ENCODE measurements at regions not wholly inside any gene's neighbourhood (a gene's known extent, or its start where the extent isn't known, plus 50 kb on each side); places are given as distances from the start of the nearest gene placed in this dataset.
"Not testable (repeated sequence)": the region's sequence is repeated elsewhere in the genome, so short reads cannot be mapped to it uniquely, and the experiment has no call there.

DNA sequence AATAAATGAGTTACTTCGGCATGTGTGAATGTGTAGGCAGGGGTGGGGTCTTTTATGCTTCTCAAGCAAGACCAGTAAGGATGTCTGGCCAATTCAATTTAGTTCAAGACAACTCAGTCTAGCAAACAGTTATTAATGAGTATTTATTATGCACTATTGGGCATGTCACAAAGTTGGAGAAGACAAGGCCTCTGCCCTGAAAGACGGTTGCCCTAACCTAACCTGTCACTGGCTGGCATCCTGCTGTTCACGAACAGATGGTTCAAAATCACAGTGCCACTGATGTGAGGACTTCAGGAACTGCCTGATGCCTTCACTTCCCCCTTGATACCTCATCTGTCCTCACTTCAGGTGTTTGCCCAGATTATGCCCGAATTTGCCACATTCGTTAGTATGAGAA is 217.8 kb downstream of the SOX2 start:
- no peak for DNase-seq

GRCh38 chr3:181930105-181930504 is 218.4 kb downstream of the SOX2 start:
- no peak for DNase-seq

- no peak for DNase-seq
These were observed 220.3 kb downstream of the SOX2 start for GRCh38 chr3:181932039-181932438.

GRCh38 chr3:181933052-181933618 is 221.4 kb downstream of the SOX2 start:
- no peak for DNase-seq

DNA sequence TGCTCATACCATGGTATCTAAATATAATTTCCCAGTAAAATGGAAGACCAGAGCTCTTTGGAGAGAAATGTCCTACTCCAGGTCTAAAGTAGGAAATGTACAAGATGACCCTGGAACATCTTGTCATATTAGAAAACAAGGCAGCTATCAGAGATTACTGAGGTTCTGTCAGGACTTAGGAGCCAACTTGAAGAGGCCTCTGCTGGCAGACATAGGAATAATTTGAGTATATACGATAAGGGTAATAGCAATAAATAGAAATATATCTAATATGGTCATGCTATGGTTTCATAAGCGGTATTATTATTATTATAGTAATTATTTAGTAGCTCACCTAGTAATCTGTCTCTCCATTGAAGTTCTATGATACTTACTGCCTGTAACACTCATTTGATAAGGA is 224.2 kb downstream of the SOX2 start:
- DNase-seq: no peak

GRCh38 chr3:181936774-181937173 is 225.0 kb downstream of the SOX2 start:
- DNase-seq: no peak

- DNase-seq: not testable (repeated sequence)
These were observed 226.9 kb downstream of the SOX2 start for GRCh38 chr3:181938580-181938979.

DNA sequence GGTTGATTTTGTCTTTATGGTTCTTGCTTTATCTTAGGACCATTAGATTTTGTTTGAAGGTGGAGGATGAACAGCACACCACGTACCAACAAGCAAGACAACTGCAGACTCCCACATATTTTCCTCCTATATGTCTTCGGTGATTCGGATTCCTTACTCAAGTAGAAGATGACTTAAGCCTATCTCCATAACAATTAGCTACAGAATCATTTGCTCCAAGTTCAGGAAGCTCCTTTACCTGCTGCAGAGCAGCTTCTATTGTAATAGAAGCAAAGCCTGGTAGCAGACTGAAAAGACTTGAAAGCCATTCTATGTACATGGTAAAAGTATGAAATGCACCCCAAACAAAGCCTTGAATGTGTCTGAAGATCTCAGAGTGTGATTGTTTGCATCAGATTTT is 229.0 kb downstream of the SOX2 start:
- no peak for DNase-seq

DNA sequence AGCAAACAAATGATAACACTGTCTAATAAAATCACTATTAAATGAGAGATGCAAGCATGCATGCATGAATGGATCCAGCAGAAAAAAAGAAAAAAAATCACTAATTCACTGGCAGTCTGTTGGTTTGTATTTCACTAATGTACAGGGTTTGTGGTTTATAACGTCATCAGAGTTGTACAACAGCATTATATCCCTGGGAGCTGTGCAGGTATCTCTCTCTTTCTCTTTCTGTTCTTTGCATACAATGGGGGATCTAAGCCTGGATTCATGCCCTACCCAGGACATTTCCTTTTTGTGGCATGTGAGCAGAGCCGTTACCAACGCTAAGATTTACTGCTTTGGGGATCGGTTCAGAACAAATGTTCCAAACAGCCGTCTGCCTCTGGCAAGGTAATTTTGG is 229.5 kb downstream of the SOX2 start:
- no peak for DNase-seq

GRCh38 chr3:181943285-181943684 is 231.6 kb downstream of the SOX2 start:
- DNase-seq: no peak

DNA sequence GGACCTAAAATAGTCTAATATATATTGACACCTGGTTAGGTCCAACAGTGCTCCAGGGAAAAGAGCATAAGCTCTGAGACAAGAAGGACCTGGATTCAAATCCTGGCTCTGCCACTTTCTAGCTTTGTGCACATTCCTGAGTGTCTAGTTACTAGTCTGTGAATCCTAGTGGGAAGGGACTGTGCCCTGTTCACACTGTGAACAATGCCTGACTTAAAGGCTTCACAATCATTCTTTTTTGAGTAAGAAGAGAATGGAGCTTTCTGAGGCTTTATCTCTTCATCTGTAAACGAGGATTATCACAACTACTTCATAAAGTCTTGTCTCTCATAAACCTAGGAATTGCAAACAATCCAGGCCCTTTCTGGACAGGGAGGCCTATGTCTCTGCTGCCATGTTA is 235.9 kb downstream of the SOX2 start:
- DNase-seq: no peak

DNA sequence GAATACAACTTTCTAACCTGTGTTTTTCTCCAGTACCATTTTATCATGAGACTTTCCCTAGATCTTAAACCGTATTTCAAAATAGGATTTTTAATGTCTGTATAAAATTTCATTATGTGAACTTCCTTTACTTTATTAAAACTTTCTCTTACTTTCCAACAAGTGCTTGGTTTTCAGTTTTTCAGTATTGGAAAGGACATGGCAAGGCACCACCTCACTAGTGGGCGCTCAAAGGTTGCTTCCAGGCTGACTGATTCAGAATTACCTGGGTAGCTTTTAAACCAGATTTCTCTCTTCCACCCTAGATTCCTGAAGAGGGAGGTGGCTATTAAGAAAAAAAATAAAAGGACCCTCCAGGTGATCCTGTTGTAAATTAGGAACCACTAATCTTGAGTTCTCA is 236.6 kb downstream of the SOX2 start:
- DNase-seq: no peak

- no peak for DNase-seq
These were observed 240.5 kb downstream of the SOX2 start for GRCh38 chr3:181952221-181952620.

GRCh38 chr3:181952929-181953328 is 241.2 kb downstream of the SOX2 start:
- no peak for DNase-seq

DNA sequence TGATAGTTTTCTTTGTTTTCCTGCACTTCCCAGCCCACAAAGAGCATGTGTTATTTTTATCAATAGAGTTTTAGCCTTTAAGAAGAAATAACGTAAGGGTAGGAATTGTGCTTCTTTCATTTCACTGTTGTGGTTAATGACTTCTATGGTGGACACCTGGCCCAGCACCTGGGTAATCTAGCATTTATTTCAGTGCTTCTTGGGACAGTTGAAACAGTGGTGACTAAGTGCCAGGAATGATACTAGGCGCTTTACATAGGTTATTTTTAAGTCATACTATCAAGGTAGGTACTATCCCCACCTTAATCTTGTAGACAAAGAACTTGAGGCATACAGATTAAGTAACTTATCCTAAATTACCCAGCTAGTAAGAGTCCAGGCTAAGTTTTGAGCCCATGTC is 243.8 kb downstream of the SOX2 start:
- no peak for DNase-seq

- no peak for DNase-seq
These were observed 244.4 kb downstream of the SOX2 start for GRCh38 chr3:181956122-181956521.

DNA sequence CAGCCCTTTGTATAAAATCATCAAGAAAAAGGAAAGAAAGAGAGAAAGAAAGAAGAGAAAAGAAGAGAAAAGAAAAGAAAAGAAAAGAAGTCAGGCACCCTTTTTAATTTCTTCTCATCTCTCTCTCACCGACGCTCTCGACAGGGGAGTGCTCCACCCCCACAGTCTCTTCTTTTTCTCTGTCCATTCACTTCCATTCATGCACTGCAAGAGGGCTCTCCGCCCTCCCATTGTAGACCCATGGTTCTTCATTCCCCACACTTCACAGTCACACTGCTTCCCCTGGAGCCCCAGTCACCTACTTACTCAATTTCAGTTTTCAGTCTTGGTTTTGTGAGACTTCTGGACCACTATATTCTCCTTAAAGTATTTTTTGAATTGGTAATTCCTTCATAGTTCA is 254.7 kb downstream of the SOX2 start:
- DNase-seq: no peak

GRCh38 chr3:181969925-181970324 is 258.2 kb downstream of the SOX2 start:
- DNase-seq: no peak

- no peak for DNase-seq
These were observed 259.7 kb downstream of the SOX2 start for GRCh38 chr3:181971424-181971823.

- no peak for DNase-seq
These were observed 262.5 kb downstream of the SOX2 start for GRCh38 chr3:181974198-181974597.

GRCh38 chr3:181976526-181976925 is 264.8 kb downstream of the SOX2 start:
- no peak for DNase-seq

DNA sequence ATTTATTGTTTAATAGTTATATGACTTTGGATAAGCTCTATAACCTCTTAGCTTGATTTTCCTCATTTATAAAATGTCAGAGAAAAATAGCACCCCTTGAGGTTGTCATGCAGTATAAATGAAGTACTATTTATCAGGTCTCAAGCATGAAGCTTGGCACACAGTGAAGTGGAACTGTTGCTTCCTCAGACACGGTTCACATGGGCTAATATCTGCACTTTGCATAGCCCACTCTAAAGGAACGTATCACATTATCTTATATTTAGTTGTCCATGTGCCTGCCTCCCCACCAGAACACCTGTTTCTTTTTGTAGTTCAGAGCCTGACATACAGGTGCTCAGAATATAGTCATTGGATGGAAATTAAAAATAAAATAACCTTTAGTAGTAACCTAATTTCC is 273.7 kb downstream of the SOX2 start:
- no peak for DNase-seq

DNA sequence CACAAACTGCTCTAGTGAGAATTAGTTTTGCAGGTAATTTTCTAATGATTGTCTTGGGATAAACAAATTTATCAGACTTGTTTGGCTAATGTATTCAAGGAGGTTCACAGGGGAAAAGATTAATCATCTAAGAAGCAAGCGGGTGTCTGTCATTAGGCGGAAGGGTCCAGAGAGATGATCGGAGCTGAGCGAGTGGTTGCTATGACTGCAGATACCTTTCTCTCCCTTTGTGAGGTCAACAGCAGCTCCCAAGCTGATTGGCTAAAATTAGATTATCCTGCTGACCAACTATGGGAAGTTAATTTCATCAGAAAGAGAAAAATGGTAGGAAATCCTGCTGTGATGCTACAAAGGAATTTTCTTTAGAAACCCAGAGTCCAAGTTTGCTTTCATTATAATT is 276.0 kb downstream of the SOX2 start:
- DNase-seq: no peak

DNA sequence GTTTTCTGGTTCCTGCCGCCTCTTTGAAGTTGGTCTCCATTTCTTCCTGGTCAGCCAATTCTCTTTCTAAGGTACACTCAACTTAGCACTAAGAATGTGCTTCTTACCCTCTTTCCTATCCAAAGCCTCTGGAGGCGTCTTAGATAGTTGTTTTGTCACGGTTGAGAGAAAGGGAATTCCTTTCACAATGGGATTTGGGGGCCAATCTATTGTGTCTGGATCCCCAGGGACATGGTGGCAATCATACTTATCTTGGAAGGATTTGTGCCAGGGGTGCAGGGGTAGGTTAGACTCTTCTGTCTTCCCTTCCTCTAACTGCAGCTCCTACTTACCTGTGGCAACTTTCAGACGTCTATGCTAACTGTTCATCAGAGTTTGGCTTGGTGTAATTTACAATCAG is 287.1 kb downstream of the SOX2 start:
- no peak for DNase-seq

- DNase-seq: no peak
These were observed 287.6 kb downstream of the SOX2 start for GRCh38 chr3:181999314-181999713.

- DNase-seq: no peak
These were observed 288.7 kb downstream of the SOX2 start for GRCh38 chr3:182000447-182000846.
